ENCODE measurements at regions not wholly inside any gene's neighbourhood (a gene's known extent, or its start where the extent isn't known, plus 50 kb on each side); places are given as distances from the start of the nearest gene placed in this dataset.

GRCh38 chr2:7880566-7880965 lies 801.3 kb upstream of the ID2 start:
- Histone ChIP-seq H3K27me3 (ENCODE audit: insufficient read depth, insufficient read length) (no peaks in the 10 kb centered on the region), H3K4me3 (ENCODE audit: insufficient read length, low read depth) (no peak overlapping the region), H3K4me1 (ENCODE audit: insufficient read depth, insufficient read length) (peaks cover 4% of the 10 kb centered on the region), H3K9ac (ENCODE audit: insufficient read length, low read depth) (no peak overlapping the region), H3K36me3 (ENCODE audit: insufficient read depth, insufficient read length, low read length) (no peaks in the 10 kb centered on the region), H3K9me3 (ENCODE audit: insufficient read depth, low read length) (peaks cover 8% of the 10 kb centered on the region; the same call in 1 of the 2 replicates)
- TF ChIP-seq ZNF274 (IDR thresholded peaks at IDR 0.05; ENCODE audit: low read depth, low read length) (no peak), SUZ12 (IDR thresholded peaks at IDR 0.05; ENCODE audit: extremely low read depth, insufficient read depth, insufficient read length) (no peak), YY1 (IDR thresholded peaks at IDR 0.05; ENCODE audit: insufficient read depth, insufficient read length) (no peak)
- DNase-seq (ENCODE audit: low read depth, low spot score) = no peak

- H3K36me3 ChIP-seq (ENCODE audit: insufficient read depth, insufficient read length, low read length) = no peaks in the 10 kb centered on the region
- H3K9ac ChIP-seq (ENCODE audit: insufficient read length, low read depth) = peak overlapping the region; percentile 17
- no peak for DNase-seq (ENCODE audit: low read depth, low spot score)
Measured at GRCh38 chr2:7881063-7881462, 800.8 kb upstream of the ID2 start.

GRCh38 chr2:7881466-7881865 lies 800.4 kb upstream of the ID2 start:
- Histone ChIP-seq H3K27me3 (ENCODE audit: insufficient read depth, insufficient read length) (no peaks in the 10 kb centered on the region), H3K4me3 (ENCODE audit: insufficient read length, low read depth) (no peak overlapping the region), H3K4me1 (ENCODE audit: insufficient read depth, insufficient read length) (peaks cover 4% of the 10 kb centered on the region), H3K9me3 (ENCODE audit: insufficient read depth, low read length) (peaks cover 8% of the 10 kb centered on the region; the same call in 1 of the 2 replicates), H3K9ac (ENCODE audit: insufficient read length, low read depth) (peak overlapping the region; percentile 17), H3K36me3 (ENCODE audit: insufficient read depth, insufficient read length, low read length) (no peaks in the 10 kb centered on the region)
- no peak for DNase-seq (ENCODE audit: low read depth, low spot score)
- TF ChIP-seq ZNF274 (IDR thresholded peaks at IDR 0.05; ENCODE audit: low read depth, low read length) = no peak

More at GRCh38 chr2:7881063-7881462, 800.8 kb upstream of the ID2 start:
- Histone ChIP-seq H3K27me3 (ENCODE audit: insufficient read depth, insufficient read length) (no peaks in the 10 kb centered on the region), H3K4me1 (ENCODE audit: insufficient read depth, insufficient read length) (peaks cover 4% of the 10 kb centered on the region), H3K9me3 (ENCODE audit: insufficient read depth, low read length) (peaks cover 8% of the 10 kb centered on the region; the same call in 1 of the 2 replicates), H3K4me3 (ENCODE audit: insufficient read length, low read depth) (no peak overlapping the region)
- no peak for TF ChIP-seq ZNF274 (IDR thresholded peaks at IDR 0.05; ENCODE audit: low read depth, low read length)
- no peak for TF ChIP-seq SUZ12 (IDR thresholded peaks at IDR 0.05; ENCODE audit: extremely low read depth, insufficient read depth, insufficient read length)
- TF ChIP-seq YY1 (IDR thresholded peaks at IDR 0.05; ENCODE audit: insufficient read depth, insufficient read length) = no peak

- DNase-seq (ENCODE audit: low read depth, low spot score) = no peak
- Histone ChIP-seq H3K36me3 (ENCODE audit: insufficient read depth, insufficient read length, low read length) (no peaks in the 10 kb centered on the region), H3K4me1 (ENCODE audit: insufficient read depth, insufficient read length) (peaks cover 4% of the 10 kb centered on the region), H3K9me3 (ENCODE audit: insufficient read depth, low read length) (peaks cover 8% of the 10 kb centered on the region; the same call in 1 of the 2 replicates), H3K9ac (ENCODE audit: insufficient read length, low read depth) (no peak overlapping the region), H3K27me3 (ENCODE audit: insufficient read depth, insufficient read length) (no peaks in the 10 kb centered on the region), H3K4me3 (ENCODE audit: insufficient read length, low read depth) (no peak overlapping the region)
- TF ChIP-seq YY1 (IDR thresholded peaks at IDR 0.05; ENCODE audit: insufficient read depth, insufficient read length) (no peak), ZNF274 (IDR thresholded peaks at IDR 0.05; ENCODE audit: low read depth, low read length) (no peak), SUZ12 (IDR thresholded peaks at IDR 0.05; ENCODE audit: extremely low read depth, insufficient read depth, insufficient read length) (no peak)
Measured at GRCh38 chr2:7882296-7882695, 799.6 kb upstream of the ID2 start.

GRCh38 chr2:7884338-7884737 lies 797.5 kb upstream of the ID2 start:
- no peaks in the 10 kb centered on the region for H3K36me3 ChIP-seq (ENCODE audit: insufficient read depth, insufficient read length, low read length)
- peaks cover 4% of the 10 kb centered on the region for H3K4me1 ChIP-seq (ENCODE audit: insufficient read depth, insufficient read length)
- peaks cover 20% of the 10 kb centered on the region for H3K9me3 ChIP-seq (ENCODE audit: insufficient read depth, low read length)
- TF ChIP-seq ZNF274 (IDR thresholded peaks at IDR 0.05; ENCODE audit: low read depth, low read length) = no peak
- TF ChIP-seq SUZ12 (IDR thresholded peaks at IDR 0.05; ENCODE audit: extremely low read depth, insufficient read depth, insufficient read length) = no peak
- no peak for TF ChIP-seq YY1 (IDR thresholded peaks at IDR 0.05; ENCODE audit: insufficient read depth, insufficient read length)
- DNase-seq (ENCODE audit: low read depth, low spot score) = no peak
- no peaks in the 10 kb centered on the region for H3K27me3 ChIP-seq (ENCODE audit: insufficient read depth, insufficient read length)
- H3K9ac ChIP-seq (ENCODE audit: insufficient read length, low read depth) = no peak overlapping the region
- no peak overlapping the region for H3K4me3 ChIP-seq (ENCODE audit: insufficient read length, low read depth)

GRCh38 chr2:7886666-7887065 lies 795.2 kb upstream of the ID2 start:
- peaks cover 4% of the 10 kb centered on the region for H3K4me1 ChIP-seq (ENCODE audit: insufficient read depth, insufficient read length)
- no peaks in the 10 kb centered on the region for H3K36me3 ChIP-seq (ENCODE audit: insufficient read depth, insufficient read length, low read length)
- H3K9me3 ChIP-seq (ENCODE audit: insufficient read depth, low read length) = peaks cover 21% of the 10 kb centered on the region
- no peak overlapping the region for H3K9ac ChIP-seq (ENCODE audit: insufficient read length, low read depth)
- H3K27me3 ChIP-seq (ENCODE audit: insufficient read depth, insufficient read length) = no peaks in the 10 kb centered on the region
- no peak for DNase-seq (ENCODE audit: low read depth, low spot score)
- TF ChIP-seq SUZ12 (IDR thresholded peaks at IDR 0.05; ENCODE audit: extremely low read depth, insufficient read depth, insufficient read length) = no peak
- no peak for TF ChIP-seq ZNF274 (IDR thresholded peaks at IDR 0.05; ENCODE audit: low read depth, low read length)
- TF ChIP-seq YY1 (IDR thresholded peaks at IDR 0.05; ENCODE audit: insufficient read depth, insufficient read length) = no peak
- no peak overlapping the region for H3K4me3 ChIP-seq (ENCODE audit: insufficient read length, low read depth)

GRCh38 chr2:7887441-7887840 lies 794.4 kb upstream of the ID2 start:
- H3K9ac ChIP-seq (ENCODE audit: insufficient read length, low read depth) = no peak overlapping the region
- peaks cover 2% of the 10 kb centered on the region for H3K4me1 ChIP-seq (ENCODE audit: insufficient read depth, insufficient read length)
- H3K9me3 ChIP-seq (ENCODE audit: insufficient read depth, low read length) = peaks cover 28% of the 10 kb centered on the region
- TF ChIP-seq SUZ12 (IDR thresholded peaks at IDR 0.05; ENCODE audit: extremely low read depth, insufficient read depth, insufficient read length) = no peak
- TF ChIP-seq YY1 (IDR thresholded peaks at IDR 0.05; ENCODE audit: insufficient read depth, insufficient read length) = no peak
- TF ChIP-seq ZNF274 (IDR thresholded peaks at IDR 0.05; ENCODE audit: low read depth, low read length) = no peak
- DNase-seq (ENCODE audit: low read depth, low spot score) = no peak
- H3K27me3 ChIP-seq (ENCODE audit: insufficient read depth, insufficient read length) = no peaks in the 10 kb centered on the region
- no peaks in the 10 kb centered on the region for H3K36me3 ChIP-seq (ENCODE audit: insufficient read depth, insufficient read length, low read length)
- no peak overlapping the region for H3K4me3 ChIP-seq (ENCODE audit: insufficient read length, low read depth)

All from NT2/D1 (cell line).